ENCODE measurements at regions not wholly inside any gene's neighbourhood (a gene's known extent, or its start where the extent isn't known, plus 50 kb on each side); places are given as distances from the start of the nearest gene placed in this dataset.
A peak's percentile ranks its signal among the peaks of the same experiment; 100 is the strongest.
"Not testable (repeated sequence)": the region's sequence is repeated elsewhere in the genome, so short reads cannot be mapped to it uniquely, and the experiment has no call there.

DNA sequence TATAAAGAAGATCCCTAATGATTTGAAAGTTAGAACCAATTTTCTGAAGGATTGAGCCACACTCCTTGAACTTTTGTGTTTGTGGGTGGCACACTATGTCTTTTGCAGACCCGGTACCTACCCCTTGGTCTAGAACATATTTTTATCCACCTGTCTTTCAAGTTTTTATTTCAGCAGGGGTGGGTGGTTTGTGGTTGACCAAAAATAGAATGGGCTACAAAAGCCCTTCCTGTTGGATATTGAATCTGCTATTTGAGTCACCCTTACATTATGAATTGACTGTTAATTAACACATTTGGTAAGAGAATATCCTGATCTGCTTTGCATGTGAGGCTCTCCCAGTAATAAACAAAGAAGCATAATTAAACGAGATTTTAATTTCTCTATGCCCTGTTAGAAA is 401.2 kb downstream of the POTEH start:
- not testable (repeated sequence) for DNase-seq (ENCODE audit: low read depth, low spot score)

DNA sequence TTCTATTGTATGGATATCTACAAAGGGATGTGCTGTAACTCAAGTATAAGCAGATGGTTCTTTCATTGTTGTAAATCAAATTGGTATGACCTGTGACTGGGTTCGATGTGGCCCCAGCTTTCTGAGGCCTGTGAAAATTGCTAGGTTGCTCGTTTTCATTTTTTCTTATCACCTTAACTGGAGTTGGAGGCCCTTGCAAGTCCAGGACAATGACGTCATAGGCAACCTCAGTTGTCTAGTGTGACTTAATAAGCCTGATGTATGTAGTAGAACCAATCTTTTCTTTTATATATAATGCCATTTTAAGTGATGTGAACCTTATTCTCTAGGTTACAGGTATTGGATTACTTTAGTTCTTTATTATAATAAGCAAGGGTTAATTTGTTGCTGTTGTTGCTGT is 415.3 kb downstream of the POTEH start:
- DNase-seq (ENCODE audit: low read depth, low spot score) = not testable (repeated sequence)

DNA sequence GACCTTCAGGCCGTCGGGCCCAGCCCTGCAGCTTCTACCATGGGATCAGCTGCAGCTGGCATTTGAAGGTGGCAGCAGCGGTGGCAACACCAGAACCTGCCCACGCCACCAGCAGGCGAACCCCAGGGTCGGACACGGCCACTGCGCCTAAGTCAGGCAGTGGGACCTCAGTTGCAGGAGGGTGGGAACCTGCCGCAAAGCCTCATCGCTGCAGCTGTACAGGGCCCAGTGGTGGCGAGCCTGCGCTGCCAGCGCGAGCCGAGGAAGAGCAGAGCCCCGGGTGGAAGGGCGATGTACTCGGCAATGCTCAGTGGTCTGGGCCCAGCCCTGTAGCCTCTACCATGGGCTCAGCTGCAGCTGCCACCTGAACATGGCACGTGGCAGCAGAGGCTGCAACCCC is 441.6 kb downstream of the POTEH start:
- DNase-seq (ENCODE audit: low read depth, low spot score) = not testable (repeated sequence)

DNA sequence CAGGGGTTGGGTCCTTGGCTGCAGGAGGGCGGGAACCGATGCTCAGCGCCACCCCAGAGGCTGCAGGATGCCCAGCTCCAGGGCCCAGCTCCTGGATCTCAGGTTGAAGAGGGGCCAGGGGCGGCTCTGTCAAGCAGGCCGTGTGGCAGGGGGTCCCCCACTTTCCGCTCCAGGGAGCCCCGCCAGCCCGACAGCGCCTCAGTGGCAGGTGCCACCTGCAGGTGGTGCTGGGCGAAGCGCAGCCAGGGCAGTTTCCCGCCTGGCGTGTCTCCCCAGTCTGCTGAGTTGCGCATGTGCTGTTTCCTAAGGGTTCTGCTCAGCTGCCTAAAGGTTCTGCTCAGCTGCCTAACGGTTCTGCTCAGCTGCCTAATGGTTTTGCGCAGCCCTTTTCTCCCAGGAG is 442.1 kb downstream of the POTEH start:
- no peak for DNase-seq (ENCODE audit: low read depth, low spot score)

DNA sequence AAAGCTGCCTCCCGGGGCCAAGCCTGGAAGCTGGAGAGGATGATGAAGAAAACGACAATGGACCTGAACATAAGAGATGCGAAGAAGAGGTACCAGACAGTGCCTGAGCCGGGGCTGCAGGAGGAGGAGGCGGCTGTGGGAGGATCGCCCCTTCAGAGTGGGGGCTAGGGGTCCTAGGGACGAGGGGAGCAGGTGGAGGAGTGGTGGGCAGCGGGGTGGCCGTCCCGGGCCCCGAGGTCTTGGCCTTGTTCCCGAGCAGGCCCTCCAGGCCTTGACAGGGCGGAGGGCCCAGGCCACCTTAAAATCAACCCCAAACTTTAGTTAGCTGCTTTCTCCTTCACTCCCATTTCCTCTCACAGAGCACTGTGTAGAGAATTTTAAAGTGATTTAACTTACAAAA is 442.8 kb downstream of the POTEH start:
- DNase-seq (ENCODE audit: low read depth, low spot score) = not testable (repeated sequence)

DNA sequence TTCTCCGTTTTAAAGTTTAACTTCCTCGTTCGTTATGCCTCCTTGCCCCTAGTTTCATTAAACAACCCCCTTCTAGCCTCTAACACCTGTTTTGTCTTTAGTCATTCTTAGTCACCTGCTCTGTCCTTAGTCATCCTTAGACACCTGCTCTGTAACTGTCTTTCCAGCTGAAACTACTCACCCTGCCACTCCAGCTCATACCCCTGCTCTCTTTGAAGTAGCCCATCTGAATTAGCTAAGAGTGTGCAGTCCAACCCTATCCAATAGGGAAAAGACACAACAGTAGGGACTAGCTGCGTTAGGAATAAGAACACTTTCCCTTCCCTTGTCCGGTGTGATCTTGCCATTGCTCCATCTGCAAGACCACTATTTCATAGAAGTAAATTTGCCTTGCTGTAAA is 446.5 kb downstream of the CCT8L2 start:
- DNase-seq (ENCODE audit: low read depth, low spot score) = not testable (repeated sequence)

DNA sequence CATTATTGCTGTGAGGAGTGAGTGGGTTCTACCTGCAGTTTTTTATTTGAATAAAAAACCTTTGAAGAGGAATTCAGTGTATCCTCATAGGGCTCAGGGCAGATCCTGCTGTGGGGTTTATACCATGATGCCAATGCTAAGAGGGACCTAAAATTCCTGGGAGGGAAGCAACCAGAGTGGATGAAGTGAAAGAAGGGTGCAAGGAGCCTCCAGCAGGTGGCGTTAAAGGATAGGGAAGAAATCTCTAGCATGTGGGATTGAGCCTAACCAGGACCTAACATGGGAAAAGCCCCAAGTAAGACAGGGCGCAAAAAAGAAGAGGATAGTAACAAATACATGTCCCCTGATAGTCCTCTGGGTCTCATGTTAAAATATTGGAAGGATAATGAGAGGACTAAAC is 445.7 kb downstream of the CCT8L2 start:
- DNase-seq (ENCODE audit: low read depth, low spot score) = peak; percentile 1

DNA sequence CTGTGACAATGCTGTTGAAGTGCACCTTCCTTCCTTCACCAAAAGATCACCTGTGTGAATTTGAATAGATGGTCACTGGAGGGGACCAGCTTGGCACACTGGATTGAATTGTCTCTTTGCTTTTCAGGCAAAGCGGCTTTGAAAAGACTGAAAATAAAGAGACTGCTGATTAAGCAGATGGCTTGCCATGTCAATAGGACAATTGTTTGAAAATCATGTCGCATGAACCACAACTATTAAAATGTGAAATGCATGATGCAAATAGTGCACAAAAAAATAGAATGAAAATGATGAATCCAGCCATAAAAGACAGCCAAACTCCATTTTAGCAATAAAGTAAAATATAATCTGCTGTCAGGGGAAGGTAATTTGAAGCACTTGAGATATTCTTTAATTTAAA is 415.3 kb downstream of the CCT8L2 start:
- not testable (repeated sequence) for DNase-seq (ENCODE audit: low read depth, low spot score)

DNA sequence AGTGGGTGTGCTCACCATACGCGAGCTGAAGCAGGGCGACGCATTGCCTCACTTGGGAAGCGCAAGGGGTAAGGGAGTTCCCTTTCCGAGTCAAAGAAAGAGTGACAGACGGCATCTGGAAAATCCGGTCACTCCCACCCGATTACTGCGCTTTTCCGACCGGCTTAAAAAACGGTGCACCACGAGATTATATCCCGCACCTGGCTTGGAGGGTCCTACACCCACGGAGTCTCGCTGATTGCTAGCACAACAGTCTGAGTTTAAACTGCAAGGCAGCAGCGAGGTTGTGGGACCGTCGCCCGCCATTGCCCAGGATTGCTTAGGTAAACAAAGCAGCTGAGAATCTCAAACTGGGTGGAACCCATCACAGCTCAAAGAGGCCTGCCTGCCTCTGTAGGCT is 408.7 kb downstream of the CCT8L2 start:
- not testable (repeated sequence) for DNase-seq (ENCODE audit: low read depth, low spot score)

Data from ELF-1 (cell line).